NCI-H128 (cell line): ENCODE measurements at regions not wholly inside any gene's neighbourhood (a gene's known extent, or its start where the extent isn't known, plus 50 kb on each side); places are given as distances from the start of the nearest gene placed in this dataset.

Experiments
- DNase-seq: peaks from one replicate; lab custom pipeline; 2025; ENCODE audit not compliant: unreplicated experiment; lab: John Stamatoyannopoulos, UW

GRCh38 chr13:110097013-110097412 lies 209.9 kb downstream of the COL4A1 start:
- no peak for DNase-seq

- no peak for DNase-seq
Observed at GRCh38 chr13:110092831-110093247, 214.1 kb downstream of the COL4A1 start.

- no peak for DNase-seq
Observed at GRCh38 chr13:110089815-110090214, 217.1 kb downstream of the COL4A1 start.

GRCh38 chr13:110089100-110089499 lies 217.9 kb downstream of the COL4A1 start:
- no peak for DNase-seq

- DNase-seq = no peak
Observed at GRCh38 chr13:110073982-110074381, 233.0 kb downstream of the COL4A1 start.

GRCh38 chr13:110070511-110071120 lies 236.3 kb downstream of the COL4A1 start:
- DNase-seq = no peak

- DNase-seq = no peak
Observed at GRCh38 chr13:110070046-110070445, 236.9 kb downstream of the COL4A1 start.

- no peak for DNase-seq
Observed at GRCh38 chr13:110068176-110068473, 238.8 kb downstream of the COL4A1 start.

- DNase-seq = no peak
Observed at GRCh38 chr13:110067355-110068175, 239.4 kb downstream of the COL4A1 start.

GRCh38 chr13:110065780-110066179 lies 241.2 kb downstream of the COL4A1 start:
- no peak for DNase-seq

GRCh38 chr13:110063490-110064421 lies 243.2 kb downstream of the COL4A1 start:
- DNase-seq = no peak

- DNase-seq = no peak
Observed at GRCh38 chr13:110062777-110063442, 244.0 kb downstream of the COL4A1 start.

- no peak for DNase-seq
Observed at GRCh38 chr13:110062077-110062776, 244.7 kb downstream of the COL4A1 start.

- no peak for DNase-seq
Observed at GRCh38 chr13:110061270-110061669, 245.7 kb downstream of the COL4A1 start.

GRCh38 chr13:110057052-110057451 lies 249.9 kb downstream of the COL4A1 start:
- no peak for DNase-seq

GRCh38 chr13:110056640-110057039 lies 250.3 kb downstream of the COL4A1 start:
- no peak for DNase-seq

GRCh38 chr13:110055089-110055488 lies 251.9 kb downstream of the COL4A1 start:
- no peak for DNase-seq

- no peak for DNase-seq
Observed at GRCh38 chr13:110054041-110054440, 252.9 kb downstream of the COL4A1 start.

GRCh38 chr13:110047496-110047895 lies 259.5 kb downstream of the COL4A1 start:
- peak; percentile 77 for DNase-seq

GRCh38 chr13:110046811-110047210 lies 260.1 kb downstream of the COL4A1 start:
- no peak for DNase-seq
